DOHH2 (cell line): ENCODE measurements at regions not wholly inside any gene's neighbourhood (a gene's known extent, or its start where the extent isn't known, plus 50 kb on each side); places are given as distances from the start of the nearest gene placed in this dataset.

Source experiments
- EZH2phosphoT487 ChIP-seq: fragments of 200-600 bp; sonication (generic); IDR thresholded peaks from 2 replicates; pipeline ENCODE4 v1.6.1; 2017; ENCODE audit warnings: borderline replicate concordance, mild to moderate bottlenecking, antibody characterized with exemption, low read length, moderate library complexity, mixed read lengths
- TF ChIP-seq, protein P1 (sequence below): fragments of 200-600 bp; sonication (generic); IDR thresholded peaks from one replicate; pipeline ENCODE4 v1.5.1; 2014; ENCODE audit warnings: antibody characterized with exemption, mild to moderate bottlenecking, low read depth, low read length; ENCODE audit not compliant: poor library complexity, severe bottlenecking

DNA sequence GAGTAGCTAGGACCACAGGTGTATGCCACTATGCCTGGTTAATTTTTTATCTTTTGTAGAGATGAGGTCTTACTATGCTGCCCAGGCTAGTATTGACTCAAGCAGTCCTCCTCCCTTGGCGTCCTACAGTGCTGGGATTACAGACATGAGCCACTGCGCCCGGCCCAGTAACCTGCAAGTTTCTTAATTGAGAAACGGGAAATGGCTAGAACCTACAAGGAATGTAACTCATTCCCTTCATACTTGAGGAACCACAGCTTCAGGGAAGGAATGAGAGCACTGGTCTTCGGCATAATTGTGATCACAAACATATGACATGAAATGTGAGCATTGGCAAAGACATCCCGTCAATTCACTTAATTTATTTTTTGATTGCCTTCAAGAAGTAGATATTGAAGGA is 157.0 kb downstream of the KLF5 start:
- TF ChIP-seq, protein P1, sequence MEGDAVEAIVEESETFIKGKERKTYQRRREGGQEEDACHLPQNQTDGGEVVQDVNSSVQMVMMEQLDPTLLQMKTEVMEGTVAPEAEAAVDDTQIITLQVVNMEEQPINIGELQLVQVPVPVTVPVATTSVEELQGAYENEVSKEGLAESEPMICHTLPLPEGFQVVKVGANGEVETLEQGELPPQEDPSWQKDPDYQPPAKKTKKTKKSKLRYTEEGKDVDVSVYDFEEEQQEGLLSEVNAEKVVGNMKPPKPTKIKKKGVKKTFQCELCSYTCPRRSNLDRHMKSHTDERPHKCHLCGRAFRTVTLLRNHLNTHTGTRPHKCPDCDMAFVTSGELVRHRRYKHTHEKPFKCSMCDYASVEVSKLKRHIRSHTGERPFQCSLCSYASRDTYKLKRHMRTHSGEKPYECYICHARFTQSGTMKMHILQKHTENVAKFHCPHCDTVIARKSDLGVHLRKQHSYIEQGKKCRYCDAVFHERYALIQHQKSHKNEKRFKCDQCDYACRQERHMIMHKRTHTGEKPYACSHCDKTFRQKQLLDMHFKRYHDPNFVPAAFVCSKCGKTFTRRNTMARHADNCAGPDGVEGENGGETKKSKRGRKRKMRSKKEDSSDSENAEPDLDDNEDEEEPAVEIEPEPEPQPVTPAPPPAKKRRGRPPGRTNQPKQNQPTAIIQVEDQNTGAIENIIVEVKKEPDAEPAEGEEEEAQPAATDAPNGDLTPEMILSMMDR, result no peak
- TF ChIP-seq EZH2phosphoT487, result no peak
